HT1080 (cell line): ENCODE measurements at regions not wholly inside any gene's neighbourhood (a gene's known extent, or its start where the extent isn't known, plus 50 kb on each side); places are given as distances from the start of the nearest gene placed in this dataset.
A peak's percentile ranks its signal among the peaks of the same experiment; 100 is the strongest.

ENCODE experiments used
- DNase-seq: peaks from one replicate; pipeline ENCODE4 v3.0.0-alpha.2; 2015; ENCODE audit warnings: low read depth

- no peak for DNase-seq
These were observed 151.7 kb downstream of the EFNB2 start for GRCh38 chr13:106383791-106384190.

- DNase-seq = peak; percentile 36
These were observed 152.9 kb downstream of the EFNB2 start for GRCh38 chr13:106382534-106382933.

DNA sequence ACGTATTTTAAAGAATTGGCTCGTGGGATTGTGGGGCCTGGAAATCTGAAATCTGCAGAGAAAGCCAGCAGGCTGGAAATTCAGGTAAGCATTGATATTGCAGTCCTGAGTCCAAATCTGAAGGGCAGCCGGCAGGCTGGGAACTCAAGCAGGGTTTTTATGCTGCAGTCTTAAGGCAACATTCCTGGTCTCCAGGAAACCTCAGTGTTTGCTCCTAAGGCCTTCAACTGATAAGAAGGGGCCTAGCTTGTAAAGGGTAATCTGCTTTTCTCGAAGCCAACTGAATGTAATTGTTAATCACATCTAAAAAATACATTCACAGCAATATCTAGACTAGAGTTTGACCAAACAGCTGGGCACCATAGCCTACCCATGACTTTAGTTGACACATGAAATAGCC is 154.4 kb downstream of the EFNB2 start:
- no peak for DNase-seq

GRCh38 chr13:106377931-106378662 is 157.4 kb downstream of the EFNB2 start:
- no peak for DNase-seq

DNA sequence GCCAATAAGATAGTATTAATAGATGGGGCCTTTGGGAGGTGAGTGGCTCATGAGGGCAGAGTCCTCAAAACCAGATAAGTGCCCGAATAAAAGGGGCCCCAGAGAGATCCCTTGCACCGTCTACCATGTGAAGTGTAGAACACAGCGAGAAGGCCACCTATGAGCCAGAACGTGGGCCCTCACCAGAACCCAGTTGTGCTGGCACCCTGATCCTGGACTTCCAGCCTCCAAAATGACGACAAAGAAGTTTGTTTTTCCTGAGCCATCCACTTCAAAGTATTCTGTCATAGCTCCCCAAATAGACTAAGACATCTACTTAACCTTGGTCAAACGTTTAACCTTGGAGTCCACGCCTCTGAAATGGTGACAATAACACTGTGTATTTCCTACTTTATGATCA is 158.1 kb downstream of the EFNB2 start:
- DNase-seq = no peak

DNA sequence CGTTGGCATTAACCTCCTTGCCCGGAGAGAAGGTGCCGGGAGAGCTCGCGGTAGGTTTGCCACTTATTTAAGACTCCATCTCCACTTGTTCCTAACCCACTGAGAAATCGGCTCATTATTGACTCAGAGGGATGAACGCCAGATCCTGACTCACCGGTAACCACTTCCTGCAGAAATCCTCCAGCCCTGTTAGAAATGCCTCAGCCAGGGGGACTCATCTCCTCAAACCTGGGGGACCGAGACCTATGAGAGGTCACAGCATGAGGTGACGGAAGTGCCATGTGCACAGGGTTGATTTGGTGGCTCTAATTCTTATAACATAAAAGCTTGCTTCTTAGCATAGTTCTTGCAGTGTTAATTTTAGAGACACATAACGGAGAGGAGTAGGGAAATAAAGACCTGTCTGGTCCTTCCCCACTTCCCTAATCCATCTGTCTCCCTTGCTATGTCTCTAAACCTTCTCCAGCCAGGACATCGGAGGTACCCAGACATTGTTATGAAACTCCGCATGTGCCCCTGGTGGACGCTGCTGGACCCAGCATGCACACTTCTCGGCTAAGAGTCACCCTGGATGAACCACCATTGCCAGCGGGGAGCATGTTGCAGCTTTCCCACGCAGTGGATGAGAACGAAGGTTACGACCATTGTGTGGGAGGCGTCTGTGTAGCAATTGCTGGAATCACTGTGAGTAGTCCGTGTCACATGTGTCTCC is 158.9 kb downstream of the EFNB2 start:
- peak; percentile 98 for DNase-seq

DNA sequence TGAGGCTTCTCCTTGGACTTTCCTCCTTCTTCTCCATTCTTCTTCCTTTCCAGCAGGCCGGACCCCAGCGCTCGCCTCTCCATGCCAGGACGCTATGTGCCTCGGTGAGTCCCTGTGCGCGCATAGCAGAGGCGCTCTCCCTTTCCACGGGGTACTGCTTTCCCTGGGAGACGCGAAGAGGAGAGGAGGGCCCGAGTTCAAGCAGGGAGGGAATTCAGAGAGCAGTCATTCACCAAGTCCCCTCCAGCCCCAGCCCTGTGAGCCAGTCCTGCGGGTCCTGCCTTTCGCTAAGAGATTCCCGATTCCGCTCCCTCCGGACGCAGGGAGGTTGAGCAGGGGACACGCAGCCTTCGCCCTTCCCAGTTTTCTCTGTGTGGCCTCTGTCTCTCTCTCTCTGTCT is 160.4 kb downstream of the EFNB2 start:
- no peak for DNase-seq

DNA sequence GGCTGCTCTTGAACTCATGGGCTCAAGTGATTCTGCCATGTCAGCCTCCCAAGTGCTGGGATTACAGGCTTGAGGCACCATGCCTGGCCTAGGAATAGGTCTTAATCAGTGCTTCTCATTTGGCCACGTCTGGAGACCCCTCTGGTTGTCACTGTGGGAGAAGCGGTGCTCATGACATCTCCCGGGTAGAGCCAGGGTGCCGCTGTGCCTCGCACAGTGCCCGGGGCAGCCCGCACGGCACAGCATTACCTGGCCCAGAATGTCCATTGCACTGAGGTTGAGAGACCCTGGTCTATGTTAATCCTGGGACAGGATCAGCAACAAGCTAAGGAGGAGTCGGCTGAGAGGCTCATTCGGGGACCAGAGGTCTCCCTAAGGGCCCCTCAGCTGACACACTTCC is 160.8 kb downstream of the EFNB2 start:
- no peak for DNase-seq

GRCh38 chr13:106373989-106374572 is 161.4 kb downstream of the EFNB2 start:
- DNase-seq = peak; percentile 76

DNA sequence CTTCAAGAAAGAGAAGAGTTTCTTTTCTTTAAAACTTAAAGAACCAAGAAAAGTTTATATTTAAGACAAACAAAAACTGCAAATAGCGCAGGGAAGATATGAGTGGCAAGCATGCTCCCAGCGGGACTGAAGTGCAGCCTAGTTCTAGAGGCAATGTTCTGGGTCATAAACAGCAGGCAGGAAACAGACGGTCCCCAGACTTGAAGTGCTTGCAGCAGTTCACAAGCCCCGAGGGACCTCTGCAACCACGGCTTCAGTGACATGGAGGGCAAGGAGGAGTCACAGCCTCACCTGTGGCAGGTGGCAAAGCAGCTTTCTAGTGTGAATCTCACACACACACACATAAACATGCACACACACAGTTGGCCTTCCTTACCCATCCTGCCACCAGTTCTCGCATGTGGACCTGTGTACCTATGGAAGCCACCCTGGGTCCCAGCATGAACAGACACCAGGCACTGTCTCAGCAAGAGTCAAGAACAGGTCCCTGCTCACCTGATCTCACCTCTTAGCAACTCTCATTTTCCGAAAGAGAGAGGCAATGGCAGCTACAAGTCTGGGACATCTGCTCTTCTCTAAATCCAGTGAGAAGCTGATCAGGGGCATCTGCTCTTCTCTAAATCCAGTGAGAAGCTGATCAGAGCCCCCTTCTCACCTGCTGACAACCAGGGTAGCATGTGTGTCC is 162.0 kb downstream of the EFNB2 start:
- DNase-seq = no peak

- DNase-seq = no peak
These were observed 163.0 kb downstream of the EFNB2 start for GRCh38 chr13:106372199-106373155.

DNA sequence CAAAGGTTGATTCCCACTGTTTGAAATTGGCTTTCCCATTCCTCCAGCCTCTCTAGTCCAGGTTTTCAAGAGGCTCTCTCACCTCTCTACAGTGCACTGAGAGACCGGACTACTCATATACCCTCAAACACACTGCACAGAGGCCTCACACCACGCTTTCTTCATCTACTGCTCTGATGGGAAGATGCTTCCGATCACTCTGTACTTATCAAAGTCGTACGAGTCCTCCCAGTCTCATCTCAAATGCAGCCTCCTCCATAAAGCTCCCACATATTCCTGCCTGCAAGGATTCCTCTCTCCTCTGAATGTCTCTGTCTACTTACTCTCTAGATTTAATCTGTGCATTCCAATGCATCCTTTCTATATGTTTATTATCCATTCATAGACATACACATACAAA is 164.4 kb downstream of the EFNB2 start:
- no peak for DNase-seq

DNA sequence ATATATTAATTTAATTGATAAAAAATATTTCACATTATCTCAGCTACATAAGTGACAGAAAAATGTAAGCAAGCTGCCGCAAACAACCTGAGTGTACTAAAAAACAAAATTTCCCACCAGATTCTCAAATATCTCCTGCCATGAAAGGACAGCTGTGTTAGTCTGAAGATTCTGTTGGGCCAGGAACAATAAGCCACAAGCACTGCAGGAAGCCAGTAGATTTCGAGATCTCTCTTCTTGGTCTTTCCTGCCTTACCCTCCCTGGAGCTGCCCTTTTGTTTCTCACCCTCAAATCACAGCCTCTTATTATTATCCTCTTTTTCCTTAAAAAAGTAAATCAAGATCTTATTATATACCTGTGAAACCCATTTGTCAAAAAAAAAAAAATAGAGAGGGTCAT is 165.6 kb downstream of the EFNB2 start:
- DNase-seq = no peak

- DNase-seq = no peak
These were observed 166.4 kb downstream of the EFNB2 start for GRCh38 chr13:106369091-106369490.

DNA sequence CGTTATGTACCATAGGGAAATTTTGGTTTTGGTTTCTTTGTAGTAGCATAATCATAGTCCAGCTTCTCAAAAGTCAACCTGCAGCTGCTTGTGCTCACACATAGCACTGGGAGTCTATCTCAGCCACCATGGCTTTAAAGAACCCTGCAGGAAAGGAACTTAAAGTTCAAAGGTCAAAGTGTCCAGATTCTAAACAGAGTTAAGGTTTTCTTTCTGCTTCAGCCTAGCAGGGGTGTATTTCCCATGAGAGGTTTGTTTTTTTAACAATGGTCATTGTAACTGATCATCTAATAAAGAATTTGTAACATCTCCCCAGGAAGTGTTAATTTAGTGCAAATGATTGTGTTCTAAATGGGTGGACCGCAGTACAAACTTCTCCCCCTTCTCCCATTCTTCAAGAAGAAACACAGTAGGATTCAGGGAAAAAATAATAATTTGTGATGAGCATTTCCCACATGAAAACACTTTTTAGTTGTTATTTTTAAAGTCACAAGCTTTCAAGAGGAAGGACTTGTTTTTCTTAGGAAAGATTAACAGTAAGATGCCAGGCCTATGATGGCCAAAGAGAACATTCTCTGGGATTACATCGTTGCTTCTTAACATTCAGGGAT is 168.0 kb downstream of the EFNB2 start:
- DNase-seq = no peak

DNA sequence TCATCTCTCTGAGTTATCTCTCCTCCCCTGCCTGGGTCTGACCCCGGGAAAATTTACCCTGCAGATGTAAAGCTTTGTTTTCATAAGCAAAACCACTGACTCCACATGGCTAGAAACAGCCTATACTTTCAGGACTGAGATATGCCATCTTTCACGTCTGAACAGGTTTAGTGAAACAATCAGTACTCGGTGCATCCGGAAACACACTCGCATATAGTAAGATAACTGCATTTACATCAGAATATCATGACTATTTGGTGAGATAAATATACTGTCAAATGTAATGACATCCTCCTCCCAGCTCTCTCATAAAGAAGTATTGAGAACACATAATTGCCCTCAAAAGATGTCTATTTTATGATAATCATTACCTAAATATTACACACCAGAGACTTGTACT is 172.8 kb downstream of the EFNB2 start:
- no peak for DNase-seq

GRCh38 chr13:106361621-106362020 is 173.8 kb downstream of the EFNB2 start:
- DNase-seq = no peak

DNA sequence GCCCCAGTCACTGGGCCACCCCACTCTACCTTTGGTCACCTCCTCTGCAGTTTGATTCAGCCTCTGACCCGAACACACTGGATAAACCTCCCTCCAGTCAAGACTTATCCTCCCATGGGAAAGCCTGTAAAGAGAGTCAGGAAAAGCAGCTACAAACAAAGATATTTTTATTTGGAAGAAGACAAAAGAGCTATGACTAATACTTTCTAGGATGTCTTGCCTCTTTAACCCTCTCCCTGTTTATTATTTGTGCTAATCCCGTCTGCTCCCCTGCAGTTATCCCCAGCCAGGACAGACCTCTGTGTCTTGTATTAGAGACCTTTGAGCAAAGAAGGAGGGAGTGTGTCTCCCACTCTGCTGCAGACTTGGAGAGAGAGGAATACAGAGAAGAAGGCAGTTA is 178.3 kb downstream of the EFNB2 start:
- no peak for DNase-seq

DNA sequence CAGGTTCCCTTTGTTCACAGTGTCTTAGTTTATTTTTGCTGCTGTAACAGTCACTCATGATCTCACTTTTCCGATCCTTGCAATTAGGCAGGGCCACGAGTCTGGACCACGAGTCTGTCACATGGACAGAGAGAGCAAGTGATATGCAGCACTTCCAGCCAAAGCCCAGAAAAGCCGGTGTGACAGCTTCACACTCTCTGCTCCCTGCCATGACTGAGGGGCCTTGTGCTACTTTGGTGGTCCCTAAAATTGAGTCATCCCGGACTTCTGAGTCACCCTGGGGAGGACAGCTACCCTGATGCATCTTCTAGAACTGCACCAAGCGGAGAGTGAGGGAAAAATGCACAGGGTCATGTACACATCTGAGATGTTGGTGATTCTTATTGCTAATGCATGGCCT is 179.6 kb downstream of the EFNB2 start:
- no peak for DNase-seq

- no peak for DNase-seq
These were observed 180.5 kb downstream of the EFNB2 start for GRCh38 chr13:106354961-106355360.

DNA sequence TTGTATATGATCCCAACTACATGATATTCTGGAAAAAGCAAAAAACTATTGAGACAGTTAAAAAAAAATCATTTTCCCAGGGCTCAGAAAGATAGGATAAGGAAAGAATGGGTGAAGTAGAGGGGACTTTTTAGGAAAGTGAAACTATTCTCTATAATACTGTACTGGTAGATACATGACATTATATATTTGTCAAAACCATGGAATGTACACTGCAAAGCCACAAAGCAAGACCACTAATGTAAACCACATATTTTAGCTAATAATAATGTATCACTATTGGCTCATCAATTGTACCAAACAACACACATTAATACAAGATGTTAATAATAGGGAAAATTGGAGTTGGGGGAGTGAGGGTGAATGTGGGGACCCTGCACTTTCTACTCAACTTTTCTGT is 182.6 kb downstream of the EFNB2 start:
- no peak for DNase-seq
